ENCODE measurements at regions not wholly inside any gene's neighbourhood (a gene's known extent, or its start where the extent isn't known, plus 50 kb on each side); places are given as distances from the start of the nearest gene placed in this dataset.

DNA sequence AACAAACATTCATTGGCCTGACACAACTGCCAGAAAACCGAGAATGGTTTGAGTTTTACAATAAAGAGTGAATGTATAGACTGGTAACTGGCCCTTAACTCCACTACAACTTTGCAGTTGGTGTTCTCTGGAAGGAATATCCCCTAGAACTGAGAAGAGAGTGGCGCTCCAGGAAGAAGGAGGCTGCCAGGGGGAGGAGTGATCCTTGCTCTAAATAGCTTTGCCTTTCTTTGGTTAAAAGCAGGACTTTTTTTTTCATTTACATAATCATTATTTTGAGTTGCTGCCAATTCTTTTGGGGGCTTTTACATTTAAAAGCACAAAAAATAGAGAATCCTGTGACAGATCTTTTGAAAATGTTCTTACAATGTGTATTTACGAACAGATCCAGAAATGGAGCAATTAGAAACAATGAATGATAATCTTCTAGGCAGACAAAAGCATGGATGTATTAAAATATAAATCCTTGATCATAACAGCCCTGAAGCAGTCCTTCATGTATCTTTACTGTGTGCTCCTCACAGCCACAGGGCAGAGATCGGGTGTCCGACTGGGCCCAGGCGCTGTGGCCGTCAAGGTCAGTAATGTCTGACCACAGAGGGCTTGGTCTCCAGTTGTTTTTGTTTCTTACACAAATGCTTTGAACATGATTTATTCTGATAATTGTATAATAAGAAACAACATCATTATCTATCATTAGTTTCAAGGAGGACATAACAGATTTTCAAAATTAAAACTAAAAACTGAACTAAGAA, 612.2 kb downstream of the HDGFL1 start:
- Histone ChIP-seq H3K9me3 (ENCODE audit: control insufficient read depth in 3 of 3, low read length in 3 of 3) (no peaks in the 10 kb centered on the region), H3K9ac (ENCODE audit: low read depth in 1 of 3, low read length in 3 of 3) (no peak overlapping the region), H3K4me1 (ENCODE audit: control insufficient read depth in 3 of 3, insufficient read depth in 3 of 3, low read length in 3 of 3) (no peaks in the 10 kb centered on the region), H3K27ac (ENCODE audit: low read depth, low read length) (no peak overlapping the region), H3K27me3 (ENCODE audit: control insufficient read depth in 3 of 3, insufficient read depth in 3 of 3, low read length in 3 of 3) (no peaks in the 10 kb centered on the region), H3K4me3 (ENCODE audit: low read length in 3 of 3) (no peak overlapping the region), H3K36me3 (ENCODE audit: control insufficient read depth in 3 of 3, insufficient read depth in 3 of 3, low read length in 3 of 3) (no peaks in the 10 kb centered on the region)

DNA sequence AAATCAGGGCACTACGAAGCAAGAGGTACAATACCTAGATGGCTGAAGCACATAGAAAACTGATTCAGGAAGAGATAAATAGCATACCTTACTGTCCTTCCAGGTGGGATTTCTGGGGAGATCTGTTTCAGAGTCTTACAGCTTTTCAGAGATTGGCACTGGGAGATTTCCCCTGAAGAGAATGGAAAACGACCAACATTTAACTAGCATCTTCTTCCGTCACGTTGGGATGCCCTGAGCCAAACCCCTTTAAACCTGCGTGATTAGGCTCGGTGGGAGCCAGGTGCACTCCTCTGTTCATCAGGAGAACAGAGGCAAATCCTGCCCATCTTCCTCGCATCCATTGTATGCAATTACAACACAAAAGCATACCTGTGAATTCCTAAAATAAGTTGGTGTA, 614.5 kb downstream of the HDGFL1 start:
- no peaks in the 10 kb centered on the region for H3K27me3 ChIP-seq (ENCODE audit: control insufficient read depth in 3 of 3, insufficient read depth in 3 of 3, low read length in 3 of 3)
- H3K4me3 ChIP-seq (ENCODE audit: low read length in 3 of 3), result no peak overlapping the region
- no peaks in the 10 kb centered on the region for H3K4me1 ChIP-seq (ENCODE audit: control insufficient read depth in 3 of 3, insufficient read depth in 3 of 3, low read length in 3 of 3)
- H3K9me3 ChIP-seq (ENCODE audit: control insufficient read depth in 3 of 3, low read length in 3 of 3), result no peaks in the 10 kb centered on the region
- H3K36me3 ChIP-seq (ENCODE audit: control insufficient read depth in 3 of 3, insufficient read depth in 3 of 3, low read length in 3 of 3), result no peaks in the 10 kb centered on the region
- no peak overlapping the region for H3K27ac ChIP-seq (ENCODE audit: low read depth, low read length)
- no peak overlapping the region for H3K9ac ChIP-seq (ENCODE audit: low read depth in 1 of 3, low read length in 3 of 3)

DNA sequence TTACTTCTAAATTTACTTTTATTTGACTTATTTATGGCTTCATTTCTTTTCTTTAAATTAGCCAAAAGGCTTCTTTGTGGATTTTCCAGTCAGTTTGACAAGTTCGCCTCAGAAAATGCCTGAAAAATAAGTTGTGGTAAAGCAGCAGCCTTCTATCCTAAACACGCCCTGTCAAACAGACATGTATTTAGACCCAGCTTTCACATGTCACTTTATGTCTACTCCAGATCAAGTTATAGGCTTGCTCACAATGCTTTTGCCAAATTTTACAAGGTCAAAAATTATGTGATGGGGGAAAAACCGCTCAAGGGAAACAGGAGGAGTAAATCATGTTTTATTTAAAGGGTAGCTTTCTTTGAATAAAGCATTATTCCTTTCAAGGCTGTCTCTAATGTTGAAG, 615.0 kb downstream of the HDGFL1 start:
- H3K4me1 ChIP-seq (ENCODE audit: control insufficient read depth in 3 of 3, insufficient read depth in 3 of 3, low read length in 3 of 3), result no peaks in the 10 kb centered on the region
- H3K36me3 ChIP-seq (ENCODE audit: control insufficient read depth in 3 of 3, insufficient read depth in 3 of 3, low read length in 3 of 3), result no peaks in the 10 kb centered on the region
- no peaks in the 10 kb centered on the region for H3K27me3 ChIP-seq (ENCODE audit: control insufficient read depth in 3 of 3, insufficient read depth in 3 of 3, low read length in 3 of 3)
- H3K9me3 ChIP-seq (ENCODE audit: control insufficient read depth in 3 of 3, low read length in 3 of 3), result no peaks in the 10 kb centered on the region
- no peak overlapping the region for H3K27ac ChIP-seq (ENCODE audit: low read depth, low read length)
- no peak overlapping the region for H3K4me3 ChIP-seq (ENCODE audit: low read length in 3 of 3)
- no peak overlapping the region for H3K9ac ChIP-seq (ENCODE audit: low read depth in 1 of 3, low read length in 3 of 3)

DNA sequence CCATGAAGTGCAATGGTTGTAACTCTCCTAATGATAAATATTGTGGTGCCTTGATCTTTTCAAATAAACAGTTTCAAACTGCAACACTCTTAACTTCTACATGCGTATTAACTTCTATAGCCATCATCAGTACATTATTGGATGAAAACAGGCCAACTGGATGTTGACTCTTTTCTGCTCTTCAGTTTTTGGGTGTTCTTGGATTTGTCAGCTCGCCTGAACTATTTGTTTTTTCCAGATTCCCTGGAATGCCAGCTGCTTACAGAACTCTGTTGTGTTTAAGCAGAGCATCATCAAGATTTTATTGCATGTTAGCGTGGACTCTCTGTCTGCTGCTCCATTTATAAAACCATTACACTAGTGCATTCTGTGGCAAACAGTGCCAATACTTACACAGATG, 626.1 kb downstream of the HDGFL1 start:
- no peaks in the 10 kb centered on the region for H3K36me3 ChIP-seq (ENCODE audit: control insufficient read depth in 3 of 3, insufficient read depth in 3 of 3, low read length in 3 of 3)
- no peaks in the 10 kb centered on the region for H3K9me3 ChIP-seq (ENCODE audit: control insufficient read depth in 3 of 3, low read length in 3 of 3)
- no peak overlapping the region for H3K9ac ChIP-seq (ENCODE audit: low read depth in 1 of 3, low read length in 3 of 3)
- no peak overlapping the region for H3K4me3 ChIP-seq (ENCODE audit: low read length in 3 of 3)
- no peak overlapping the region for H3K27ac ChIP-seq (ENCODE audit: low read depth, low read length)
- H3K27me3 ChIP-seq (ENCODE audit: control insufficient read depth in 3 of 3, insufficient read depth in 3 of 3, low read length in 3 of 3), result no peaks in the 10 kb centered on the region
- no peaks in the 10 kb centered on the region for H3K4me1 ChIP-seq (ENCODE audit: control insufficient read depth in 3 of 3, insufficient read depth in 3 of 3, low read length in 3 of 3)

DNA sequence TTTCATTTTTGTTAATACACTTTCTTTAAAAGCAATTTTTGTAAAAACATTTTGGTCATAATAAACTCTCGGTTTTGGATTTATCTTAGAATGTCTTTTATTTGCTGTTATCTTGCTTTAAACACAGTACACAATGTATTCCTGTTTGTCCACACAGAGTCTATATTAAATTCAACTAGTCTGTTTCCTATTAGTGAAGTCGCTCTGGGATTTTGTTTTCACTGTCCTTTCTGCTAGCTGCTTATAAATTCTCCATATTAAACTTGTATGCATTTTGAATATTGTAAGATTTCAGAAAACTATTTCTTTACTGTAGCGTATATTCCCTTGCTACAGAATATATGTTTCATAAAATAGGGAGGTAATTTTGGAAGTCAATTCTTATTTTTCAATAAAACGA, 630.2 kb downstream of the HDGFL1 start:
- Histone ChIP-seq H3K9ac (ENCODE audit: low read depth in 1 of 3, low read length in 3 of 3) (no peak overlapping the region), H3K36me3 (ENCODE audit: control insufficient read depth in 3 of 3, insufficient read depth in 3 of 3, low read length in 3 of 3) (no peaks in the 10 kb centered on the region), H3K4me1 (ENCODE audit: control insufficient read depth in 3 of 3, insufficient read depth in 3 of 3, low read length in 3 of 3) (no peaks in the 10 kb centered on the region), H3K9me3 (ENCODE audit: control insufficient read depth in 3 of 3, low read length in 3 of 3) (no peaks in the 10 kb centered on the region), H3K27ac (ENCODE audit: low read depth, low read length) (no peak overlapping the region), H3K27me3 (ENCODE audit: control insufficient read depth in 3 of 3, insufficient read depth in 3 of 3, low read length in 3 of 3) (no peaks in the 10 kb centered on the region), H3K4me3 (ENCODE audit: low read length in 3 of 3) (no peak overlapping the region)

DNA sequence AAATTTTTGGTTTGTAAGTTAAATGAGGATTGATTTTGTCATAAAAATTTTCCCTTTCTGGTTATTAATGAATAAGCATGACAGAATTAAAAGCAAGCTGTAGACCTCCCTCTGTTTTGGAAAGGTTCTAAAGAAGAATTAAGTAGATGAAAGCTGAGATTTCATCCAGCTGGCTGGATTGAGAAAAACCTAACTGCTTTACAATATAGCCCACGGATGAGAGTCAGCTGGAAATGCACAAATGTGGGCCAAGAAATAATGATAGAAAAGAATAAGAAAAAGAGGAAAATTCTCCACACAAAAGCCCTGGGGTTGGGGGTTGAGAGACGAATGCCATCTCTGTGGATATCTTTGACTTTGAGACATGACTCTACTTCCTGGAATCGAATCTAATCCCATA, 631.6 kb downstream of the HDGFL1 start:
- Histone ChIP-seq H3K4me1 (ENCODE audit: control insufficient read depth in 3 of 3, insufficient read depth in 3 of 3, low read length in 3 of 3) (no peaks in the 10 kb centered on the region), H3K27me3 (ENCODE audit: control insufficient read depth in 3 of 3, insufficient read depth in 3 of 3, low read length in 3 of 3) (no peaks in the 10 kb centered on the region), H3K4me3 (ENCODE audit: low read length in 3 of 3) (no peak overlapping the region), H3K27ac (ENCODE audit: low read depth, low read length) (no peak overlapping the region), H3K9me3 (ENCODE audit: control insufficient read depth in 3 of 3, low read length in 3 of 3) (no peaks in the 10 kb centered on the region), H3K36me3 (ENCODE audit: control insufficient read depth in 3 of 3, insufficient read depth in 3 of 3, low read length in 3 of 3) (no peaks in the 10 kb centered on the region), H3K9ac (ENCODE audit: low read depth in 1 of 3, low read length in 3 of 3) (no peak overlapping the region)

DNA sequence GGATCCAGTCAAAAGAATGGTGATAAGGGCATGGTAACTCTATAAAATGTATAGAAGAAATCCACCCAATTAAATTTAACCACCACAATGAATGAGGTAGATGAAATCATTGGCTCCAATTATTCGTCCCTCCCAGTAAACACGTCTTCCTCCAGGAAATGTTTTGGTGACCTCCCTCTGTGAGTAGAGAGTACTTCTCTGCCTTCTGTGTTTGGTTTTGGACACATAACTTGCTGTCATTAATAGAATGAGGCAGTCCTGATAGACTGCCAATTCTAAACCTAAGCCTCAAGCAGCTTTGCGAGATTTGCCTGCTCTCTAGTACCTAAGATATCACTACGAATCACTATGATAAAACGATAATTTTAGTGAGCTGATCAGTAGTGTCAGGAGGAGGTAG, 632.8 kb downstream of the HDGFL1 start:
- no peak overlapping the region for H3K4me3 ChIP-seq (ENCODE audit: low read length in 3 of 3)
- H3K4me1 ChIP-seq (ENCODE audit: control insufficient read depth in 3 of 3, insufficient read depth in 3 of 3, low read length in 3 of 3), result no peaks in the 10 kb centered on the region
- no peak overlapping the region for H3K27ac ChIP-seq (ENCODE audit: low read depth, low read length)
- H3K9ac ChIP-seq (ENCODE audit: low read depth in 1 of 3, low read length in 3 of 3), result no peak overlapping the region
- H3K36me3 ChIP-seq (ENCODE audit: control insufficient read depth in 3 of 3, insufficient read depth in 3 of 3, low read length in 3 of 3), result no peaks in the 10 kb centered on the region
- H3K9me3 ChIP-seq (ENCODE audit: control insufficient read depth in 3 of 3, low read length in 3 of 3), result no peaks in the 10 kb centered on the region
- no peaks in the 10 kb centered on the region for H3K27me3 ChIP-seq (ENCODE audit: control insufficient read depth in 3 of 3, insufficient read depth in 3 of 3, low read length in 3 of 3)

DNA sequence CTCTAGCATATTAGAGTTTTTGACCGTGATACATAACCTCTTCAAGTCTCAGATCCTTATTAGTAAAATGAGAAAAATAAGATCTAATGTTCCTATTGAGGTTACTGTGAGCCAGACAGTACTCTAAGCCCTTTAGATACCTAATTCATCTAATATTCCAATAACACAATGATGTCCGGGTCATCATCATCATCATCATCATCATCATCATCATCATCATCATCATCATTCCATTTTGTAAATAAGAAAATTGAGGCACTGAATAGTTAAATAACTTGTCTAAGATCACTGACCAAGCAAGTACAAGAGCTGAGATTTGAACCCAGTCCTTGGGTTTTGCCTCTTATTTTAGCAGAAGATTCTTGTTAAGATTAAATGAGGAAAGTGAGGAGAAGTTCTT, 643.0 kb downstream of the HDGFL1 start:
- Histone ChIP-seq H3K27me3 (ENCODE audit: control insufficient read depth in 3 of 3, insufficient read depth in 3 of 3, low read length in 3 of 3) (no peaks in the 10 kb centered on the region), H3K36me3 (ENCODE audit: control insufficient read depth in 3 of 3, insufficient read depth in 3 of 3, low read length in 3 of 3) (no peaks in the 10 kb centered on the region), H3K4me1 (ENCODE audit: control insufficient read depth in 3 of 3, insufficient read depth in 3 of 3, low read length in 3 of 3) (no peaks in the 10 kb centered on the region), H3K4me3 (ENCODE audit: low read length in 3 of 3) (no peak overlapping the region), H3K9ac (ENCODE audit: low read depth in 1 of 3, low read length in 3 of 3) (no peak overlapping the region), H3K27ac (ENCODE audit: low read depth, low read length) (no peak overlapping the region), H3K9me3 (ENCODE audit: control insufficient read depth in 3 of 3, low read length in 3 of 3) (peaks cover 0 to 8% (median 0%) of the 10 kb centered on the region in 3 donors)

DNA sequence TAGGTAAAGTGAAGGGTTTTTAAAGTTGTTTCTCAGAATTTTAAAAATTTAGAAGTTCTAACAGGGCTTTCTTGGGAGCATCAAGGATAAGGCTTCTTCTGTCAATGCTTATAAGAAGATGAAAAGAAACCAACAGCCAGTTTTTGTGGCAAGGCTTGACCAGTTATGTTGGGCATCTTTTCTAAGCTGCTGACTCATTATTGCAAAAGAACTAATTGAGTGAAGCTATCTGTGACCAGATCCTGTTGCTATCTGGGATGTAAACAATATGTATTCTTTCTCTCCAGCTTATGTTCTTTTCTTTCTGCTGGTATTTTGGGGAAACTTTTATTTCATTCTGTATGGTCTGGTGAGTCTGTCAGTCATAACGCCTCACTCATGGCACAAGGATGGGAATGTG, 643.8 kb downstream of the HDGFL1 start:
- no peak overlapping the region for H3K4me3 ChIP-seq (ENCODE audit: low read length in 3 of 3)
- H3K27me3 ChIP-seq (ENCODE audit: control insufficient read depth in 3 of 3, insufficient read depth in 3 of 3, low read length in 3 of 3), result no peaks in the 10 kb centered on the region
- peaks cover 0 to 8% (median 0%) of the 10 kb centered on the region in 3 donors for H3K9me3 ChIP-seq (ENCODE audit: control insufficient read depth in 3 of 3, low read length in 3 of 3)
- no peak overlapping the region for H3K9ac ChIP-seq (ENCODE audit: low read depth in 1 of 3, low read length in 3 of 3)
- no peaks in the 10 kb centered on the region for H3K36me3 ChIP-seq (ENCODE audit: control insufficient read depth in 3 of 3, insufficient read depth in 3 of 3, low read length in 3 of 3)
- no peaks in the 10 kb centered on the region for H3K4me1 ChIP-seq (ENCODE audit: control insufficient read depth in 3 of 3, insufficient read depth in 3 of 3, low read length in 3 of 3)
- H3K27ac ChIP-seq (ENCODE audit: low read depth, low read length), result no peak overlapping the region

DNA sequence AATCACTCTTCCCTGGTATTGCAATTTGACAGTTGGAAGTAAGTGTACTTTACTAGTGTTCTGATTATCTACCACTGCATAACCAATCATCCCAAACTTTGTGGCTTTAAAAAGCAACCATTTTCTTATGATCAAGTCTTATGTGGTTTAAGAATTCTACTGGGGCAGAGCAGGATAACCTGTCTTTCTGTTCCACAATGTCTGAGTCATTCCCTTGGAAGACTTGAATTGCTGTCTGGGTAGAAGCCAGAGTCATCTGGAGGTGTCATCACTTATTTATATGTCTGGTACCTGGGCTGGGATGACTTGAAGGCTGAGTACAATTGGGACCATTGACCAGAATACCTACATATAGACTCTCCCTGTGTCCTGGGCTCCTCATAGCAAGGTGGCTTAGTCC, 644.3 kb downstream of the HDGFL1 start:
- Histone ChIP-seq H3K27me3 (ENCODE audit: control insufficient read depth in 3 of 3, insufficient read depth in 3 of 3, low read length in 3 of 3) (no peaks in the 10 kb centered on the region), H3K4me1 (ENCODE audit: control insufficient read depth in 3 of 3, insufficient read depth in 3 of 3, low read length in 3 of 3) (no peaks in the 10 kb centered on the region)

More for the DNA sequence above, 644.3 kb downstream of the HDGFL1 start:
- H3K27ac ChIP-seq (ENCODE audit: low read depth, low read length), result no peak overlapping the region
- no peaks in the 10 kb centered on the region for H3K36me3 ChIP-seq (ENCODE audit: control insufficient read depth in 3 of 3, insufficient read depth in 3 of 3, low read length in 3 of 3)
- peaks cover 0 to 8% (median 0%) of the 10 kb centered on the region in 3 donors for H3K9me3 ChIP-seq (ENCODE audit: control insufficient read depth in 3 of 3, low read length in 3 of 3)
- no peak overlapping the region for H3K9ac ChIP-seq (ENCODE audit: low read depth in 1 of 3, low read length in 3 of 3)
- no peak overlapping the region for H3K4me3 ChIP-seq (ENCODE audit: low read length in 3 of 3)
